Stimulated activated CD8-positive, alpha-beta memory T cell treated with anti-CD3 and anti-CD28 coated beads, Interleukin-12 subunit alpha, Interleukin-12 subunit beta, amount 100 ng/mL, for 4 hours (primary cell): ENCODE measurements at regions not wholly inside any gene's neighbourhood (a gene's known extent, or its start where the extent isn't known, plus 50 kb on each side); places are given as distances from the start of the nearest gene placed in this dataset.
"Not testable (repeated sequence)": the region's sequence is repeated elsewhere in the genome, so short reads cannot be mapped to it uniquely, and the experiment has no call there.

Experiments used
- DNase-seq: peaks from one replicate; pipeline ENCODE4 v3.0.0-alpha.2; 2020; ENCODE audit warnings: low read depth

DNA sequence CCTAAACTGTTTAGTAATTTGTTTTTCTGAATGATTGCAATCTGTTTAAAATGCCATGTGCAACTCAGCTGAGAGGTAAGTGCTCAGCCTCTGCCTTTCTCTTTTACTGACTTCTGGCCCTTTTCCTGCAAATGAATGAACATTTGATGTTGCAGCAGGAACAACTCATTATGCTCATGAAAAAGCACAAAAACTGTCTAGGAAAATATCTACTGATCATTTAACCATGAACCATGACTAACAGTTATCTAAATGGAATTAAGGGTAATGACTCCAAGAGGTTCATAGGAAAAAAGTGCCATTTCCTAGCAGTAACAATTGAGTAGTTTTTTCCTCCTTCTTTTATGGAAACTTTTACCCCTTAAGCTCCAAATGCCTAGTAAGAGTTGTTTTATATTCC is 70.6 kb upstream of the ANKH start:
- DNase-seq, result no peak

DNA sequence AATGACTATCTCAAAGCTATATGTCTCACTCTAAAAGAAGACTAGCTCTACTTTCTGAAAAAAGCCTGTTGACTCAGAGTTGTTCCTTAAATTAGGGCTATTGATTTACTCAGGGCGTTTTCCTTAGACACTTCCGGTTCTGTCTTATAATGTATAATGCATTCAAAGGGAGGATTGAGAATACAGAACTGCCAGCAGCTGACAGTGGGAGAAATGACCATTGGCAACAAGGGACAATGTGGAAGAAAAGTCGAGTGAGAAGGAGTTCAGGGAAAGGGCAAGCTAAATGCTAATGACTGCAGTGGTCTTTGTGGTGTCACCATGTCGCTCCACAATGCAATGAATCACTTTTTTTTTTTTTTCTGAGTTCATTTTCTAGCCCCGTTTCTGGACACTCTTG is 65.7 kb upstream of the ANKH start:
- no peak for DNase-seq

DNA sequence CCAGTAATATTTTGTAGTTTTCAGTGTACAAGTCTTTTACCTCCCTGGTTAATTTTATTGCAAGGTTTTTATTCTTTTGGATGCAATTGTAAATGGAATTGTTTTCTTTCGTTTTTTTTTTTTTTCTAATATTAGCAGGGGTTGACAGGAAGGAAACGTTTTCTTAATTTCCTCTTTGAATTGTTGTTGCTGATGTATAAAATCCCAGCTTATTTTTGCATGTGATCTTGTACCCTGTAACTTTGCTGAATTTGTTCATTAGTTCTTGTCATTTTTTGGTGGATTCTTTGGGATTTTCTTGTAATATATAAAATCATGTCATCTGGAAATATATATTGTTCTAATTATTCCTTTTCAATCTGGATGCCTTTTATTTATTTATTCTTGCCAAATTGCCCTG is 65.0 kb upstream of the ANKH start:
- no peak for DNase-seq

DNA sequence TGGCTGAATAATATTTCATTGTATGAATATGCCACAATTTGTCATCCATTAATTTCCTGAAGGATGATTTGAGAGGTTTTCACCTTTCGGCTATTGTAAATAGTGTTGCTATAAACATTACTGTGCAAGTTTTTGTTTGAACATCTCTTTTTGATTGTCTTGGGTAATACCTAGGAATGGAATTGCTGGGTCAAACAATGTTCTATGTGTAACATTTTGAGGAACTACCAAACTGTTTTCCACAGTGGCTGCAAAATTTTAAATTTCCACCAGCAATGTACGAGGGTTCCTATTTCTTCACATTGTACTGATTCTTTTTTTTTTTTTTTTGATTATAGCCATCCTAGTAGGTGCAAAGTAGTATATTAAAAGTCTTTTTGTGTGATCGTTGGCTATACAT is 63.8 kb upstream of the ANKH start:
- no peak for DNase-seq

DNA sequence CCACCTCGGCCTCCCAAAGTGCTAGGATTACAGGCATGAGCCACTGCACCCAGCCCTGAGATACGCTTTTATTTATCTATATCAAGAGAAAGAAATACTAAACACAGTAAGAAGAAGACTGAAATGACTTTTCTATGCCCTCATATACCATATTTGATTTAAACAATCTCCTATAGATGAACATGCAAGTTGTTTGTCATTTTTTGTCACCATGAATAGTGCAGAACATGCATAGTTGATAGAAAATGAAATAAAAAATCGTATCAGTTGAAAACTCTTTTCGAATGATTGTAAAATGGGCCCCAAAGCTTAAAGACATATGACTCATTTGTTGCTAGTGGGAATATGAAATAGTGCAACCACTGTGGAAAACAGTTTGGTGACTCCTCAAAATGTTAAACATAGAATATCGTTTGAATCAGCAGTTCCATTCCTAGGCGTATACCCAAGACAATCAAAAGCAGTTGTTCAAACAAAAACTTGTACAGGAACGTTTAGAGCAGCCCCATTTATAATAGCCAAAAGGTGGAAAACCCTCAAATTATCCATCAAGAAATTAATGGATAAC is 61.4 kb upstream of the ANKH start:
- DNase-seq, result no peak

DNA sequence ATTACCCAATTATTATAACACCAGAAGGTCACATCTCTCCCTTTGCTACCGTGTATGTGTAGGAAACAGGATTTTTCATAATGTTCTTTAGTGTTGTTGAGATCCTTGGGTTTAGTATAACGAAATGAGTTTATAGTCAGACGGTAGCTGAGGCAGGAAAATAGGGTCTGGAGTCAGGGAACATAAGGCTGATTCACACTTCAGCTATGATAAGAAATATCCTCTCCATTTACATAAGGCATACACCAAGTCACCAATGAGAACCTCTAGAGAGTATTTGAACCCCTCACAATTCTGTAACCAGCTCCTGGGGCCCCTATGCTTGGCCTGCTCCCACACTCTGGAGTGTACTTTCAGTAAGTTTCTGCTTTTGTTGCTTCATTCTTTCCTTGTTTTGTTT is 58.9 kb upstream of the ANKH start:
- DNase-seq, result no peak

DNA sequence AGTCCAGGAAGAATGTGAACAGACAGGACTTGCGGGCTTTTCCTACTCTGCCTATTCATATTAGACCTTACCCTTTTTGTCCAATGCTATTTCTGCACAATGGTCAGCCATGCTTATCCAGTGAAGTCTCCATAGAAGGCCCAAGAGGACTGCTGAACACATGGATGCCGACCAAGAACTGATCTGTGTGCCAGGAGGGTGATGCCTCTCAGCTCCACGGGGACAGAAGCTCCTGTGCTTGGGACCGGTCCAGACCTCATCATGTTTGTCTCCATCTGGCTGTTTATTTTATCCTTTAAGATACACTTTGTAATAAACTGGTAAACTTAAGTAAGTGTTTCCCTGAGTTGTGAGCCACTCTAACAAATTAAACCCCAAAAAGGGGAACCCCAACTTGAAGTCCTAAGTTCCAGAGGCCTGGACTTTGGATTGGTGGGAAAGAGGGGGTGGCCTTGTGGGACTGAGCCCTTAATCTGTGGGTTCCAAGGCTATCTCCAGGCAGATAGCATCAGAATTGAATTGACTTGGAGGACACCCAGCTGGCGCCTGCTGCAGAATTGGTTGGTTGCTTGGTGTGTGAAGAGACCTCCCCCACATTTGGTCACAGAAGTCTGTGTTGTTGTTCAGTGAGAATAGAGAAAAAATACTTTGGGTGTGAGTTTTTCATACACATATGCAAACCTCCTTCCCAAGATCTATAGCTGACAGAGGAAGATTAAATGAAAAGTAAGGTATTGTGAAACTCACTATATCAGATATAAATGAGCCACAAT is 57.9 kb upstream of the ANKH start:
- no peak for DNase-seq

DNA sequence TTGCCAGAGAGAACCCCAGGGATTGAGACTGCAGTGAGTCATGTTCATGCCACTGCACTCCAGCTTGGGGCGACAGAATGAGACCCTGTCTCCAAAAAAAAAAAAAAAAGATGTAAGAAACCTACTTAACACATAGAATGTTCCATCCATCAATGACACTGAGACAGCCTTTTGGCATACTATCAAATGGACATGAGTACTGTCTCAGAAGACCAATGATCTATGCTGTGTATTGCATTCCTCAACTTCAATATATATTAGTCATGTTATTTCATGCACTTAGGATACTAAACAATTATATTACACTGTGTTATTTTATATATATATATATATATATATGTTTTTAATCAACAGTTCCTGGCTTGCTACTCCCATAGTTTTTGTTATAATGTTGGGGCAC is 57.1 kb upstream of the ANKH start:
- no peak for DNase-seq

DNA sequence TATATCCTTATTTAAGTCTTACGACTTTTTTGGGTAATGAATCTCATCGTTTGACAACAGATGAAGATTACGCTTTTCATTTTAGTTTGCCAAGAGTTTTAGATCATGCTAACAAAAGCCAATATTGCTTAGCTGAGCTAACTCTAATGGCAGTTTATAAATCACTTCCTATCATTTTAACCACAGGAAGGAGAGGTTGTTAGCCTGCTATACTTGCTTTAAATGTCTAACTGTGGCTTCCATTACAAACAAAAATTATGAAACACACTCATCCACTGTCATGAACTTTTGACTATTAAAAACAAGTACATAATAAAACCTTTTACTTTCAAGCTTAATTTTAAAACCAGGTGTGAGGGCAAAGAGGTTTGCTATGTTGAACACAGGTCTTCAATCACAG is 53.7 kb upstream of the ANKH start:
- no peak for DNase-seq

DNA sequence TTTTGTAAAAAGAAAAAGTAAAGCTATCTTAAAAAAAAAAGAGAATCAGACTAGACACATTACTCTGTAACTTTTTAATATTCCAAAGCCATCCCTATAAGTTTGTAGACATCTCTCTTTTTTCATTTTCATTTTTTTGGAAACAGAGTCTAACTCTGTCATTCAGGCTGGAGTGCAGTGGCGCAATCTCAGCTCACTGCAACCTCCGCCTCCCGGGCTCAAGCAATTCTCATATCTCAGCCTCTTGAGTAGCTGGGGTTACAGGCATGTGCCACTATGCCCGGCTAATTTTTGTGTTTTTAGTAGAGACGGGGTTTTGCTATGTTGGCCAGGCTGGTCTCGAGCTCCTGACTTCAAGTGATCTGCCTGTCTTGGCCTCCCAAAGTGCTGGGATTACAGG is 51.4 kb upstream of the ANKH start:
- not testable (repeated sequence) for DNase-seq

DNA sequence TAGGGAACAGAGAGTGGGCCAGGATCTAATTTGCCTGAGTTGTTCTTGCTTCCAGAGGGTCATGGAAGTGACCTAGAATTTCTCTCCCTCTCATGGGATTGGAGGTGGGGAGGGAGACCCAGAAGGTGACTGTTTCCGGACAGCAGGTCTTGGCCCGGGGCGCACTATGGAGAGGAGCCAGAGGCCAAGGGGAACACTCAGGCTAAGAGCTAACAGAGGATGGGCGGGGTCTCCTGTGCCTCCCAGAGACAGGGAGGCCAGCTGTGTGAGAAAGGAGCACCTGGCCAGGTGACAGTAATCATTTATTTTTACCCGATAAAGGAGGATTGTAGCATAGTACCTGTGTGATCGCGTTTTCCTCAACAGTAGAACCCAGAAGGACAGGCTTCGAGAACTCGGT is 50.9 kb upstream of the ANKH start:
- no peak for DNase-seq
